ENCODE measurements at regions not wholly inside any gene's neighbourhood (a gene's known extent, or its start where the extent isn't known, plus 50 kb on each side); places are given as distances from the start of the nearest gene placed in this dataset.

- TF ChIP-seq HMGXB4 (CRISPR knock-in tag; IDR thresholded peaks at IDR 0.05), result no peak
- no peak for TF ChIP-seq SIX5 (IDR thresholded peaks at IDR 0.05; ENCODE audit: borderline replicate concordance in 1 of 2, insufficient read depth in 1 of 2, low read depth in 1 of 2, low read length in 2 of 2)
- TF ChIP-seq, protein P1, sequence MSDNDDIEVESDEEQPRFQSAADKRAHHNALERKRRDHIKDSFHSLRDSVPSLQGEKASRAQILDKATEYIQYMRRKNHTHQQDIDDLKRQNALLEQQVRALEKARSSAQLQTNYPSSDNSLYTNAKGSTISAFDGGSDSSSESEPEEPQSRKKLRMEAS (CRISPR knock-in tag; IDR thresholded peaks at IDR 0.05), result no peak
Observed at GRCh38 chr5:63854076-63854475, 108.2 kb downstream of the HTR1A start.

Data from K562 (cell line).